ENCODE measurements at regions not wholly inside any gene's neighbourhood (a gene's known extent, or its start where the extent isn't known, plus 50 kb on each side); places are given as distances from the start of the nearest gene placed in this dataset.

- no peak for TF ChIP-seq ZBTB33 (IDR thresholded peaks at IDR 0.05)
- TF ChIP-seq FOXA2 (IDR thresholded peaks at IDR 0.05) = no peak
- no peak for TF ChIP-seq NR2F2 (IDR thresholded peaks at IDR 0.05)
- TF ChIP-seq HNF4A (conservative IDR thresholded peaks at IDR 0.05) = no peak
- no peak for TF ChIP-seq REST (IDR thresholded peaks at IDR 0.05)
- no peak for TF ChIP-seq ATF3 (IDR thresholded peaks at IDR 0.05)
- DNase-seq (ENCODE audit: low spot score) = no peak
- Histone ChIP-seq H3K4me1 (ENCODE audit: control insufficient read depth in 4 of 4, insufficient read depth in 4 of 4, low read length in 3 of 4) (no peaks in the 10 kb centered on the region), H3K4me3 (ENCODE audit: low read depth in 1 of 3, low read length in 3 of 3) (no peak overlapping the region), H3K27ac (ENCODE audit: low read depth in 1 of 2, low read length in 2 of 2) (no peak overlapping the region), H3K9ac (ENCODE audit: low read depth in 1 of 2, low read length in 2 of 2) (no peak overlapping the region), H3K36me3 (ENCODE audit: control insufficient read depth in 4 of 4, insufficient read depth in 3 of 4, low read depth in 1 of 4, low read length in 3 of 4) (no peaks in the 10 kb centered on the region), H3K27me3 (ENCODE audit: control insufficient read depth in 4 of 4, insufficient read depth in 4 of 4, low read length in 3 of 4) (no peaks in the 10 kb centered on the region), H3K9me3 (ENCODE audit: control insufficient read depth in 4 of 4, low read length in 3 of 4) (no peaks in the 10 kb centered on the region)
Measured at GRCh38 chr2:150572961-150573395, 85.5 kb upstream of the RND3 start.

- no peak overlapping the region for H3K4me3 ChIP-seq (ENCODE audit: low read depth in 1 of 3, low read length in 3 of 3)
- no peaks in the 10 kb centered on the region for H3K36me3 ChIP-seq (ENCODE audit: control insufficient read depth in 4 of 4, insufficient read depth in 3 of 4, low read depth in 1 of 4, low read length in 3 of 4)
- no peaks in the 10 kb centered on the region for H3K9me3 ChIP-seq (ENCODE audit: control insufficient read depth in 4 of 4, low read length in 3 of 4)
- WGBS = 89% methylated on average over 6 of the region's 6 CpGs
- H3K9ac ChIP-seq (ENCODE audit: low read depth in 1 of 2, low read length in 2 of 2) = no peak overlapping the region
- H3K27me3 ChIP-seq (ENCODE audit: control insufficient read depth in 4 of 4, insufficient read depth in 4 of 4, low read length in 3 of 4) = no peaks in the 10 kb centered on the region
- DNase-seq (ENCODE audit: low spot score) = no peak
- H3K27ac ChIP-seq (ENCODE audit: low read depth in 1 of 2, low read length in 2 of 2) = no peak overlapping the region
- no peaks in the 10 kb centered on the region for H3K4me1 ChIP-seq (ENCODE audit: control insufficient read depth in 4 of 4, insufficient read depth in 4 of 4, low read length in 3 of 4)
- TF ChIP-seq FOXA2 (IDR thresholded peaks at IDR 0.05) (no peak), HNF4G (IDR thresholded peaks at IDR 0.05) (no peak), NR2F2 (IDR thresholded peaks at IDR 0.05) (no peak), RXRA (IDR thresholded peaks at IDR 0.05) (no peak), CTCF (IDR thresholded peaks at IDR 0.05; ENCODE audit: low read depth, low read length, missing input control) (no peak), REST (IDR thresholded peaks at IDR 0.05) (no peak), ZBTB33 (IDR thresholded peaks at IDR 0.05) (no peak), HNF4A (conservative IDR thresholded peaks at IDR 0.05) (no peak), JUND (IDR thresholded peaks at IDR 0.05) (no peak), EGR1 (IDR thresholded peaks at IDR 0.05; ENCODE audit: low read depth in 2 of 2) (no peak), SP1 (IDR thresholded peaks at IDR 0.05) (no peak), FOXA1 (IDR thresholded peaks at IDR 0.05) (no peak), RAD21 (IDR thresholded peaks at IDR 0.05) (no peak), GABPA (IDR thresholded peaks at IDR 0.05 in 1 of 2, conservative IDR thresholded peaks at IDR 0.05 in 1 of 2) (no peak), YY1 (IDR thresholded peaks at IDR 0.05) (no peak)
Measured at GRCh38 chr2:150572194-150572766, 84.8 kb upstream of the RND3 start.

All from liver (tissue), 8 donors.